ENCODE measurements at regions not wholly inside any gene's neighbourhood (a gene's known extent, or its start where the extent isn't known, plus 50 kb on each side); places are given as distances from the start of the nearest gene placed in this dataset.

GRCh38 chr2:46818141-46818621 lies 97.4 kb downstream of the MCFD2 start:
- Histone ChIP-seq H3K4me2 (ENCODE audit: low read length) (no peak overlapping the region), H3K4me1 (ENCODE audit: control insufficient read depth, insufficient read depth, low read length) (peaks cover 18% of the 10 kb centered on the region), H3K4me3 (ENCODE audit: low read length) (no peak overlapping the region), H3K27me3 (ENCODE audit: control insufficient read depth, insufficient read depth, low read length) (no peaks in the 10 kb centered on the region), H3K9me3 (replicated peaks; ENCODE audit: low read length) (no peaks in the 10 kb centered on the region), H3K9ac (ENCODE audit: low read depth, low read length) (no peak overlapping the region), H3K36me3 (ENCODE audit: insufficient read depth, low read length) (no peaks in the 10 kb centered on the region)

DNA sequence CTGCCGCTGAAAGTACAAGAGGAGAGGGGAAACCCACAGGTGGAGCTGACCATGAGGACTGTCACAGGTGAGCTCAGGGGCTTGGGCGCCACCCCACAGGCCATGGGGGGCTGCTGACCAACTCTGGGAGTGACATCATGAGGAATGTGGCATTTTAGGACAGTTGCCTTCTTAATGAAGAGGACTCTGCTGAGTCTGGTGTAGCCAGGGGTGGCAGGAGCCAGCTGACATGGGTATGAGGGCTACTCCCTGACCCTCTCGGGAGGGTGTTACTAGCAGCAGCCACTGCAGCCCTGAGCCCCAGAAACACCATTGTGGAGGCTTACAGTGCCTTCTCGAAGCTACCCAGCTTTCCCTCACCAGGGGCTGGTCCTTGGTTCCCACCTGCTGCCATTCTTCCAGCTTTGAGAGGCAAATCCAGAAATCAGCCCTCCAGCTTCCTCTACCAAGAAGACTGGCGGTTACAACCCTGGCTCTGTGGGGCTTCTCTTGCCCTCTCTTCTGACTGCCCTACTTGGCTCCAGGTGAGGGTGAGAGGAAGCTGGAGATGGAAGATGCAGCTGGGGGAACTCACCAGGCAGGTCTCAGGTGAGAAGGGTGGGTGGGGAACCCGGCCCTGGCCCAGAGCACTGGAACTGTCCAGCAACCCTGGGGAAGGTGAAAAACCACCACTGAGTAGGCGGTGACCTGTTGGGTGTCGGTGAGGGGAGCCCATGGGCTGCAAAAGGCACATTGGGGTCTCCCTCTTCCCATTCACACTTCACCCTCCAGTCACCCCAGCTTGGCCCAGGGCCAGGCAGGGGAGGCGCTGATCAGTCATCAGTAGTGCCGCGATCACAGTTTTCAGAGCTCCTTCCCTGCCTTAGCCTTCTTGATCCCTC lies 98.5 kb downstream of the MCFD2 start:
- Histone ChIP-seq H3K36me3 (ENCODE audit: insufficient read depth, low read length) (no peaks in the 10 kb centered on the region), H3K4me2 (ENCODE audit: low read length) (no peak overlapping the region), H3K9me3 (replicated peaks; ENCODE audit: low read length) (no peaks in the 10 kb centered on the region), H3K9ac (ENCODE audit: low read depth, low read length) (no peak overlapping the region), H3K4me1 (ENCODE audit: control insufficient read depth, insufficient read depth, low read length) (peaks cover 29% of the 10 kb centered on the region), H3K4me3 (ENCODE audit: low read length) (no peak overlapping the region), H3K27me3 (ENCODE audit: control insufficient read depth, insufficient read depth, low read length) (no peaks in the 10 kb centered on the region)

DNA sequence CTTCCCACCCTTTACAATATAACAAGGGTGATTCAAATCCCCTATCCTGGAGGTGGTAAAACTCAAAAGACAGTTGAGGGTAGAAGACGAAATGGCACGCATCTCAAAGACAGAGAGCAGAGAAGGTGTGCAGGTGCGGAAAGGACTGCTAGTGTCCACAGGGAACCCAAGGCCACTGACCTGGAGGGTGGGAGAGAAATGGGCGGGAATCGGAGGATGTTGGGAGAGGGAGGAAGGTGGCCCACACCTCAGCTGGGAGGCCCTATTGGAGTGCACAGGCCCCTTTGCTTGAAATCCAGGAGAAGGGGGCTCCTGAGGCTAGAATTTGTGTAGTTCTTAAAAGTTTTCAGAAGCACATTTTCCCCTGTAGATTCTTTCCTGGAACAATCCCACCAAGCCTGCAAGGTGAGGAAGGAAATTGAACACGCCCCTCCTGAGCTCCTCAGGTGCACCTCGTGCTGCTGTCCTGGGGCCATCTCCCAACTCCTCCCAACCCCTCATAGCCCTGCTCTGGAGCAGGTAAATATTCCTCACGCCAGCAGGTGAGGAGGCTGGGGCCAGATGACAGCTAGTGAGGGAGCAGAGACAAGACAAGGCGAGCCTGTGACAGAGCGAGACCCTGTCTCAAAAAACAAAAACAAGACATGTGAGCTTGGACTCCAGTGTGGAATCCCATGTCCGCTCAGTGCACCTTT lies 99.3 kb downstream of the MCFD2 start:
- Histone ChIP-seq H3K9me3 (replicated peaks; ENCODE audit: low read length) (no peaks in the 10 kb centered on the region), H3K4me3 (ENCODE audit: low read length) (no peak overlapping the region), H3K36me3 (ENCODE audit: insufficient read depth, low read length) (no peaks in the 10 kb centered on the region), H3K27me3 (ENCODE audit: control insufficient read depth, insufficient read depth, low read length) (no peaks in the 10 kb centered on the region), H3K4me2 (ENCODE audit: low read length) (no peak overlapping the region), H3K9ac (ENCODE audit: low read depth, low read length) (no peak overlapping the region), H3K4me1 (ENCODE audit: control insufficient read depth, insufficient read depth, low read length) (peaks cover 36% of the 10 kb centered on the region)

DNA sequence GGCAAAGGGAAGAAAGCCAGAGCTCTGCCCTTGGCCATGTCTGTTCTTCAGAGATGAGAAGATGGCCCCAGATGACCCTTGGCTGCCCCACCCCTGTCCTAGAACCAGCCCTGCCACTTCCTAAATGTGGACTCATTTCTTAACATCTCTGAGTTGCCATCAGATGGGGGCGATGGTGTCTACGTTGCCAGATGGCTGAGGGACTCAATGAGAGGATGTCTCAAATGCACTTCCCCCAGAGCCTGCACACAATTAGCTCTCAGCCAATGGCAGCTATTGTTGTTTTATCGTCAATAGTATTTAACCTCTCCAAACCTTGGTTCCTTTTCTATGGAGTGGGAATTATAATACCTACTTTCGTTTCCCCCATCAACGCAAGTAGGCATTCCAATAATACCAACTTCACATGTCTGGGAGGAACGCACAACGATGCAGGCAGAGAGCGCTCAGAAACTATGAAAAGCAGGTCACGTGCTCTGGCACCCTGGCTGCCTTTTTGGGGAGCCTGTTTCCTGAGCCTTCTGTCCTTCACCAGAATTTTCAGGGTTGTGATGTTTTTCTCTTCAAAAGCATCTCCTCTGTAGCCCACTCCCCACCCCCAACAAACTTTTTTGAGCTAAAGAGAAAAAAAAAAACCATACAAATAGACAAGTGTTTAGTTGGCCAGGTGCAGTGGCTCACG lies 100.3 kb downstream of the MCFD2 start:
- Histone ChIP-seq H3K9ac (ENCODE audit: low read depth, low read length) (no peak overlapping the region), H3K27me3 (ENCODE audit: control insufficient read depth, insufficient read depth, low read length) (no peaks in the 10 kb centered on the region), H3K4me3 (ENCODE audit: low read length) (no peak overlapping the region), H3K4me1 (ENCODE audit: control insufficient read depth, insufficient read depth, low read length) (peaks cover 38% of the 10 kb centered on the region), H3K9me3 (replicated peaks; ENCODE audit: low read length) (no peaks in the 10 kb centered on the region), H3K36me3 (ENCODE audit: insufficient read depth, low read length) (no peaks in the 10 kb centered on the region), H3K4me2 (ENCODE audit: low read length) (no peak overlapping the region)

DNA sequence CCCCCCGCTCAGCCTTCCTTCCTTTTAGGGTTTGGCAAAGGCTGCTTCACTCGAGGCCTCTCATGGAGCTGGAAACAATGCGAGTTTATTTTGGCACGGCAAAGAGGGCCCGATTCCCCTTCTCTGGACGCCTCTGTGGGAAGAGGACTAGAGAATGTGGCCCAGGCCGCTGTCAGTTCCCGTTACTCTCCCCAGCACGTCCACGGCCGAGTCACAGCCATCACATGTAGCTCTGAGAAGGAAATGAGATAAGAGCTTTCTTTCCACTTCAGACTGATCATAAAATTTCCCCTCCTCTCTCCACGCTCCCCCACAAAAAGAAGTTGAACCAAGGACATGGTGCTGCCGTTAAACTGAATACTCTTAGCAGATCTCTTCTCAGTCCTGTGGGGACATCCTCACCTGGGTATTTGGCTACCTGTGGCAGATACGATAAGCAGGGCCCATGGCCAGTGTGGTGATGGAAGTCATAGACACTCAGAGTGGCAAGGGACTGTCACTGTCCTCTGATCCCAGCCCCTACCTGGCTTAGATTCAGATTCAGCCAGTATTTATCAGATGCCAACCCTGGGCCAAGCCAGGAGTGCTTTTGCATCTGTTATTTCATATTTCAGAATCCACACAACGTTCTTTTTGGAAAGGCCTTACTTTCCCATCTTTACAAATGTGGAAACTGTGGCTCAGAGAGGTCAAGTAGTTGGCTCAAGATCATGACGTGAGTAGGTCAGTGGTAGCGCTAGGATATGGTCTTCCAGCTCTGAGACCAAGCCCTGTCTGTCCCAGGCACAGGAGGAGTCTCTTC lies 101.2 kb downstream of the MCFD2 start:
- Histone ChIP-seq H3K9me3 (replicated peaks; ENCODE audit: low read length) (no peaks in the 10 kb centered on the region), H3K9ac (ENCODE audit: low read depth, low read length) (no peak overlapping the region), H3K36me3 (ENCODE audit: insufficient read depth, low read length) (no peaks in the 10 kb centered on the region), H3K4me3 (ENCODE audit: low read length) (no peak overlapping the region), H3K27me3 (ENCODE audit: control insufficient read depth, insufficient read depth, low read length) (no peaks in the 10 kb centered on the region), H3K4me1 (ENCODE audit: control insufficient read depth, insufficient read depth, low read length) (peaks cover 38% of the 10 kb centered on the region), H3K4me2 (ENCODE audit: low read length) (no peak overlapping the region)

GRCh38 chr2:46813680-46814079 lies 101.9 kb downstream of the MCFD2 start:
- no peaks in the 10 kb centered on the region for H3K27me3 ChIP-seq (ENCODE audit: control insufficient read depth, insufficient read depth, low read length)
- H3K4me1 ChIP-seq (ENCODE audit: control insufficient read depth, insufficient read depth, low read length): peaks cover 38% of the 10 kb centered on the region
- no peaks in the 10 kb centered on the region for H3K9me3 ChIP-seq (replicated peaks; ENCODE audit: low read length)
- H3K4me2 ChIP-seq (ENCODE audit: low read length): no peak overlapping the region
- no peaks in the 10 kb centered on the region for H3K36me3 ChIP-seq (ENCODE audit: insufficient read depth, low read length)
- H3K9ac ChIP-seq (ENCODE audit: low read depth, low read length): no peak overlapping the region
- H3K4me3 ChIP-seq (ENCODE audit: low read length): no peak overlapping the region

GRCh38 chr2:46813020-46813415 lies 102.6 kb downstream of the MCFD2 start:
- Histone ChIP-seq H3K27me3 (ENCODE audit: control insufficient read depth, insufficient read depth, low read length) (no peaks in the 10 kb centered on the region), H3K4me3 (ENCODE audit: low read length) (no peak overlapping the region), H3K4me2 (ENCODE audit: low read length) (peak overlapping the region; percentile 74), H3K4me1 (ENCODE audit: control insufficient read depth, insufficient read depth, low read length) (peaks cover 34% of the 10 kb centered on the region), H3K9me3 (replicated peaks; ENCODE audit: low read length) (no peaks in the 10 kb centered on the region), H3K9ac (ENCODE audit: low read depth, low read length) (peak overlapping the region; percentile 39), H3K36me3 (ENCODE audit: insufficient read depth, low read length) (no peaks in the 10 kb centered on the region)
